Activated CD4-positive, alpha-beta T cell treated with anti-CD3 and anti-CD28 coated beads for 36 hours (primary cell): ENCODE measurements at regions not wholly inside any gene's neighbourhood (a gene's known extent, or its start where the extent isn't known, plus 50 kb on each side); places are given as distances from the start of the nearest gene placed in this dataset.

ENCODE experiments used
- ATAC-seq: fragments of 200-7000 bp; cut with Tn5 transposase; one replicate; pipeline ENCODE4 v1.10.0; 2021; ENCODE audit warnings: mild to moderate bottlenecking, moderate library complexity
- CTCF ChIA-PET: fragments of 350-600 bp; sonication (Branson Sonifier 250); formaldehyde crosslinking; loops from one replicate; lab custom pipeline; 2021; ENCODE audit warnings: antibody characterized with exemption; lab: Charles Lee
- POLR2A ChIA-PET: fragments of 350-600 bp; sonication (Branson Sonifier 250); formaldehyde crosslinking; loops from one replicate; lab custom pipeline; 2021; ENCODE audit warnings: antibody characterized with exemption, inconsistent platforms; lab: Charles Lee
- DNase-seq: peaks from one replicate; pipeline ENCODE4 v3.0.0-alpha.2; 2020
- H3K27ac Mint-ChIP-seq: one replicate; pipeline ENCODE4 v1.8.0; 2021; ENCODE audit warnings: mixed read lengths
- H3K27me3 Mint-ChIP-seq: one replicate; pipeline ENCODE4 v1.8.0; 2021; ENCODE audit warnings: mixed read lengths
- H3K36me3 Mint-ChIP-seq: one replicate; pipeline ENCODE4 v1.8.0; 2021; ENCODE audit warnings: low read depth, mixed read lengths
- H3K4me1 Mint-ChIP-seq: one replicate; pipeline ENCODE4 v1.8.0; 2021; ENCODE audit warnings: mixed read lengths
- H3K4me3 Mint-ChIP-seq: one replicate; pipeline ENCODE4 v1.8.0; 2021; ENCODE audit warnings: mild to moderate bottlenecking, moderate library complexity, mixed read lengths
- H3K9me3 Mint-ChIP-seq: one replicate; pipeline ENCODE4 v1.8.0; 2021; ENCODE audit warnings: low read depth, mixed read lengths
- intact Hi-C, 2 experiments: fragments of 100-400 bp; cut with DNase I in 1 of 2; cut with micrococcal nuclease in 1 of 2; formaldehyde crosslinking; loops; one replicate each; pipeline versions ENCODE4 v1.14.2 to v1.15.1; 2022 to 2024; cut with DNase I, micrococcal nuclease

GRCh38 chr4:58093352-58093751, 983.2 kb upstream of the IGFBP7 start:
- ChIA-PET POLR2A (no interaction called here), CTCF (no interaction called here)
- Mint-ChIP-seq H3K27me3 (no peaks in the 10 kb centered on the region), H3K36me3 (no peaks in the 10 kb centered on the region), H3K27ac (no peak overlapping the region), H3K4me3 (no peak overlapping the region), H3K4me1 (no peaks in the 10 kb centered on the region), H3K9me3 (no peaks in the 10 kb centered on the region)
- intact Hi-C loops = no loop called here
- DNase-seq (no peak), ATAC-seq (no peak)

- no peak overlapping the region for H3K27ac Mint-ChIP-seq
- no peak overlapping the region for H3K4me3 Mint-ChIP-seq
- ChIA-PET POLR2A (no interaction called here), CTCF (no interaction called here)
- no peaks in the 10 kb centered on the region for H3K36me3 Mint-ChIP-seq
- intact Hi-C loops = no loop called here
- DNase-seq (no peak), ATAC-seq (no peak)
- H3K9me3 Mint-ChIP-seq = no peaks in the 10 kb centered on the region
- H3K27me3 Mint-ChIP-seq = no peaks in the 10 kb centered on the region
- no peaks in the 10 kb centered on the region for H3K4me1 Mint-ChIP-seq
These were observed 980.4 kb upstream of the IGFBP7 start for GRCh38 chr4:58090539-58090938.

GRCh38 chr4:58081356-58081755, 971.2 kb upstream of the IGFBP7 start:
- no peak overlapping the region for H3K4me3 Mint-ChIP-seq
- no peaks in the 10 kb centered on the region for H3K4me1 Mint-ChIP-seq
- POLR2A ChIA-PET = no interaction called here
- H3K27me3 Mint-ChIP-seq = no peaks in the 10 kb centered on the region
- CTCF ChIA-PET = no interaction called here
- no peak for DNase-seq
- H3K9me3 Mint-ChIP-seq = peaks cover 3% of the 10 kb centered on the region
- ATAC-seq = no peak
- intact Hi-C loops = no loop called here
- no peak overlapping the region for H3K27ac Mint-ChIP-seq
- no peaks in the 10 kb centered on the region for H3K36me3 Mint-ChIP-seq

- DNase-seq = no peak
- no peaks in the 10 kb centered on the region for H3K36me3 Mint-ChIP-seq
- intact Hi-C loops = no loop called here
- H3K9me3 Mint-ChIP-seq = peaks cover 9% of the 10 kb centered on the region
- H3K4me1 Mint-ChIP-seq = no peaks in the 10 kb centered on the region
- H3K27ac Mint-ChIP-seq = no peak overlapping the region
- ChIA-PET POLR2A (no interaction called here), CTCF (no interaction called here)
- no peaks in the 10 kb centered on the region for H3K27me3 Mint-ChIP-seq
- H3K4me3 Mint-ChIP-seq = no peak overlapping the region
- ATAC-seq = no peak
These were observed 965.5 kb upstream of the IGFBP7 start for GRCh38 chr4:58075724-58076123.

GRCh38 chr4:58074382-58074781, 964.2 kb upstream of the IGFBP7 start:
- ChIA-PET POLR2A (no interaction called here), CTCF (no interaction called here)
- DNase-seq (no peak), ATAC-seq (no peak)
- intact Hi-C loops = no loop called here
- no peaks in the 10 kb centered on the region for H3K36me3 Mint-ChIP-seq
- no peak overlapping the region for H3K27ac Mint-ChIP-seq
- H3K4me1 Mint-ChIP-seq = no peaks in the 10 kb centered on the region
- no peaks in the 10 kb centered on the region for H3K27me3 Mint-ChIP-seq
- H3K9me3 Mint-ChIP-seq = peaks cover 9% of the 10 kb centered on the region
- no peak overlapping the region for H3K4me3 Mint-ChIP-seq

GRCh38 chr4:58070726-58071125, 960.5 kb upstream of the IGFBP7 start:
- DNase-seq (no peak), ATAC-seq (no peak)
- Mint-ChIP-seq H3K4me3 (no peak overlapping the region), H3K36me3 (no peaks in the 10 kb centered on the region), H3K4me1 (no peaks in the 10 kb centered on the region), H3K27me3 (no peaks in the 10 kb centered on the region), H3K9me3 (peaks cover 11% of the 10 kb centered on the region), H3K27ac (no peak overlapping the region)
- CTCF ChIA-PET = no interaction called here
- intact Hi-C loops = no loop called here
- POLR2A ChIA-PET = no interaction called here

- Mint-ChIP-seq H3K4me3 (no peak overlapping the region), H3K27ac (no peak overlapping the region), H3K27me3 (no peaks in the 10 kb centered on the region), H3K36me3 (no peaks in the 10 kb centered on the region), H3K4me1 (no peaks in the 10 kb centered on the region), H3K9me3 (peaks cover 4% of the 10 kb centered on the region)
- ATAC-seq = no peak
- no peak for DNase-seq
- intact Hi-C loops = loop anchor here in 1 of 2 experiments (5.0 kb wide), 1 partner anchor 902 kb away; no protein-coding TSS in a partner anchor
- CTCF ChIA-PET = no interaction called here
- POLR2A ChIA-PET = no interaction called here
These were observed 954.5 kb upstream of the IGFBP7 start for GRCh38 chr4:58064653-58065052.

- ATAC-seq (no peak), DNase-seq (no peak)
- Mint-ChIP-seq H3K9me3 (peaks cover 4% of the 10 kb centered on the region), H3K27me3 (no peaks in the 10 kb centered on the region), H3K4me3 (no peak overlapping the region), H3K36me3 (no peaks in the 10 kb centered on the region), H3K27ac (no peak overlapping the region), H3K4me1 (no peaks in the 10 kb centered on the region)
- ChIA-PET CTCF (no interaction called here), POLR2A (no interaction called here)
- intact Hi-C loops = loop anchor here in 1 of 2 experiments (5.0 kb wide), 1 partner anchor 901 kb away; no protein-coding TSS in a partner anchor
These were observed 953.4 kb upstream of the IGFBP7 start for GRCh38 chr4:58063404-58064160.

- Mint-ChIP-seq H3K4me1 (no peaks in the 10 kb centered on the region), H3K27ac (no peak overlapping the region), H3K36me3 (no peaks in the 10 kb centered on the region), H3K4me3 (no peak overlapping the region), H3K27me3 (no peaks in the 10 kb centered on the region), H3K9me3 (peaks cover 4% of the 10 kb centered on the region)
- no peak for DNase-seq
- POLR2A ChIA-PET = no interaction called here
- CTCF ChIA-PET = interaction anchor here (0.8 kb wide), 1 partner anchor 898 kb away, joined by 3 read pairs; no protein-coding TSS in a partner anchor
- ATAC-seq = no peak
- intact Hi-C loops = loop anchor here in 1 of 2 experiments (5.0 kb wide), 1 partner anchor 900 kb away; no protein-coding TSS in a partner anchor
These were observed 951.8 kb upstream of the IGFBP7 start for GRCh38 chr4:58061967-58062366.

- no peak for DNase-seq
- ATAC-seq = no peak
These were observed 940.3 kb upstream of the IGFBP7 start for GRCh38 chr4:58050439-58050838.

GRCh38 chr4:58048491-58048890, 938.3 kb upstream of the IGFBP7 start:
- H3K9me3 Mint-ChIP-seq = peaks cover 5% of the 10 kb centered on the region
- H3K36me3 Mint-ChIP-seq = no peaks in the 10 kb centered on the region
- ChIA-PET CTCF (no interaction called here), POLR2A (no interaction called here)
- H3K4me3 Mint-ChIP-seq = no peak overlapping the region
- DNase-seq (no peak), ATAC-seq (no peak)
- intact Hi-C loops = no loop called here
- H3K27me3 Mint-ChIP-seq = no peaks in the 10 kb centered on the region
- H3K4me1 Mint-ChIP-seq = no peaks in the 10 kb centered on the region
- no peak overlapping the region for H3K27ac Mint-ChIP-seq

More at GRCh38 chr4:58050439-58050838, 940.3 kb upstream of the IGFBP7 start:
- no peaks in the 10 kb centered on the region for H3K9me3 Mint-ChIP-seq
- POLR2A ChIA-PET = no interaction called here
- no peaks in the 10 kb centered on the region for H3K27me3 Mint-ChIP-seq
- no peaks in the 10 kb centered on the region for H3K36me3 Mint-ChIP-seq
- intact Hi-C loops = no loop called here
- no peaks in the 10 kb centered on the region for H3K4me1 Mint-ChIP-seq
- no peak overlapping the region for H3K4me3 Mint-ChIP-seq
- CTCF ChIA-PET = no interaction called here
- H3K27ac Mint-ChIP-seq = no peak overlapping the region

GRCh38 chr4:58042176-58042575, 932.0 kb upstream of the IGFBP7 start:
- Mint-ChIP-seq H3K4me3 (no peak overlapping the region), H3K4me1 (no peaks in the 10 kb centered on the region), H3K9me3 (peaks cover 20% of the 10 kb centered on the region), H3K27ac (no peak overlapping the region), H3K36me3 (no peaks in the 10 kb centered on the region), H3K27me3 (no peaks in the 10 kb centered on the region)
- POLR2A ChIA-PET = no interaction called here
- CTCF ChIA-PET = no interaction called here
- ATAC-seq = no peak
- intact Hi-C loops = no loop called here
- DNase-seq = no peak
